AG20443 (cell line): ENCODE measurements at regions not wholly inside any gene's neighbourhood (a gene's known extent, or its start where the extent isn't known, plus 50 kb on each side); places are given as distances from the start of the nearest gene placed in this dataset.

Experiments
- DNase-seq: peaks from one replicate; pipeline ENCODE4 v3.0.0; 2012; ENCODE audit warnings: low spot score, mixed read lengths

- peak; percentile 12 for DNase-seq
These were observed 304.5 kb downstream of the KCNRG start for GRCh38 chr13:50319635-50320255.

- DNase-seq, result peak; percentile 17
These were observed 305.1 kb downstream of the KCNRG start for GRCh38 chr13:50320271-50320862.

GRCh38 chr13:50322006-50322405, 306.8 kb downstream of the KCNRG start:
- no peak for DNase-seq

GRCh38 chr13:50323440-50324065, 308.3 kb downstream of the KCNRG start:
- DNase-seq, result peak; percentile 72

- DNase-seq, result no peak
These were observed 311.0 kb downstream of the KCNRG start for GRCh38 chr13:50326271-50326670.

GRCh38 chr13:50326811-50327210, 311.6 kb downstream of the KCNRG start:
- peak; percentile 20 for DNase-seq

GRCh38 chr13:50334115-50334778, 319.0 kb downstream of the KCNRG start:
- no peak for DNase-seq

GRCh38 chr13:50334944-50335343, 319.7 kb downstream of the KCNRG start:
- no peak for DNase-seq

- no peak for DNase-seq
These were observed 324.0 kb downstream of the KCNRG start for GRCh38 chr13:50339271-50339670.

GRCh38 chr13:50340146-50340545, 324.9 kb downstream of the KCNRG start:
- no peak for DNase-seq

- no peak for DNase-seq
These were observed 325.5 kb downstream of the KCNRG start for GRCh38 chr13:50340551-50341287.

GRCh38 chr13:50341526-50341925, 326.3 kb downstream of the KCNRG start:
- no peak for DNase-seq

- no peak for DNase-seq
These were observed 329.5 kb downstream of the KCNRG start for GRCh38 chr13:50344717-50345116.

GRCh38 chr13:50345804-50346203, 330.6 kb downstream of the KCNRG start:
- DNase-seq, result no peak

GRCh38 chr13:50348371-50348770, 333.1 kb downstream of the KCNRG start:
- no peak for DNase-seq

- DNase-seq, result no peak
These were observed 337.7 kb downstream of the KCNRG start for GRCh38 chr13:50352720-50353480.

- DNase-seq, result peak; percentile 24
These were observed 338.6 kb downstream of the KCNRG start for GRCh38 chr13:50353651-50354415.

- no peak for DNase-seq
These were observed 340.6 kb downstream of the KCNRG start for GRCh38 chr13:50355797-50356196.

- DNase-seq, result no peak
These were observed 341.9 kb downstream of the KCNRG start for GRCh38 chr13:50357136-50357535.

- DNase-seq, result peak; percentile 82
These were observed 342.4 kb downstream of the KCNRG start for GRCh38 chr13:50357586-50358118.
